HG03159 (cell line): ENCODE measurements at regions not wholly inside any gene's neighbourhood (a gene's known extent, or its start where the extent isn't known, plus 50 kb on each side); places are given as distances from the start of the nearest gene placed in this dataset.

ENCODE experiments used
- ATAC-seq: cut with Tn5 transposase; IDR thresholded peaks from one replicate; pipeline ENCODE4 v1.9.1; 2021; ENCODE audit warnings: mild to moderate bottlenecking, moderate library complexity; ENCODE audit not compliant: unreplicated experiment

DNA sequence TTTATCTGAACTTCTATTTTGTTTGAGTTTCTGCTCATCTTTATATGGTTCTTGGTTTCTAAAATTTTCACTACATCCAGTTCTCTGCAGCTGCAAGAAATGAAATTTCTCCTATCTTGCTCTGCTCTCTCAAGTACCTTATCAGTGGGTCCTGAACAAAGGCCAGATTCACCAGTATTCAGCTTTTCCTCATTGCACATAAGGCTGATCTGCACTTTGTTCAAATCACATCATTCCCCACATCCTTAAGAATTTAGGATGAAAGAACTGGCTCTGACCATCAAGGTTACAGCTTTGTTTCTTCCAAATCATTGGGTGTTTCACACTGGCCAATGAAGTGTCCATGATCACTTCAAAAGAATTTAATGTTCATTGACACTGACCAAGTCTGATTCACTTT is 211.4 kb downstream of the GRIN2B start:
- ATAC-seq: no peak

DNA sequence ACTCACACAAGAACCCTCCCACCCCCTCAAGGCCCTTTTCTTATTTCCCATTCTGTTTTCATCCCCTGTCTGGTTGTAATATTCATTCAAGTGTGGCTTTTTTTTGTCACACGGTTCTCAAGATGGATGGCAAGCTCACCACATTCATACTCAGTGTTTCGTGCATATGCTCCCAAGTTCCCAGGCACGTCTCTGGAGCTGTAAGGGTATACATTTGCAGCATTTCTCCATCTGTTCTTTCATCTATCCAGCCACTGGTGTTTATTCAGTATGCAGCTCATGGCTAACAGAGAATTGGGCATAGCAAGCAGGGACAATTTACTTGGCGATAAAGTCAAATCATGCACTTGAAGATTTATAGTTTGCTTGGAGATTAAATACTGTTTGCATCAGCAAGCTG is 212.1 kb downstream of the GRIN2B start:
- no peak for ATAC-seq

- no peak for ATAC-seq
These were observed 216.7 kb downstream of the GRIN2B start for GRCh38 chr12:13764748-13765147.

DNA sequence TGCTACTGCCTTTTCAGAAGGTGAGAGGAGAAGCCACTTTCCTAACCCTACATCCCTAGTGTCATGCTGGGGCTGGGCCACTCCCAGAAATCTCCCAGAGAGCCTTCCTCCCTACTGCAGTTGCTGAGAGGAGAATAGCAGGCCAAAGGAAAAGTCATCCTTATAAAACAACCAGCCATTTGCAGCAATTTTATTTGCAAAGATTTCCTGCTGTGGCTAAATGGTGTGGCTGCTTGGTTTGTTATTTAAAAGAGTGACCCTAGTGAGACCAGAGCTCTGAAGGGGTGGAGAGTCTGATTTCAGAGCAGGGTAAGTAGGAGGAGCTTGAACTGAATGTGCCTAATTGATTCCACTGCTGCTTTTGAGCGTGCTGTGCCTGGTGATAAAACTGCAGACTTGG is 232.0 kb downstream of the GRIN2B start:
- ATAC-seq: no peak

- no peak for ATAC-seq
These were observed 236.1 kb downstream of the GRIN2B start for GRCh38 chr12:13745111-13745860.

DNA sequence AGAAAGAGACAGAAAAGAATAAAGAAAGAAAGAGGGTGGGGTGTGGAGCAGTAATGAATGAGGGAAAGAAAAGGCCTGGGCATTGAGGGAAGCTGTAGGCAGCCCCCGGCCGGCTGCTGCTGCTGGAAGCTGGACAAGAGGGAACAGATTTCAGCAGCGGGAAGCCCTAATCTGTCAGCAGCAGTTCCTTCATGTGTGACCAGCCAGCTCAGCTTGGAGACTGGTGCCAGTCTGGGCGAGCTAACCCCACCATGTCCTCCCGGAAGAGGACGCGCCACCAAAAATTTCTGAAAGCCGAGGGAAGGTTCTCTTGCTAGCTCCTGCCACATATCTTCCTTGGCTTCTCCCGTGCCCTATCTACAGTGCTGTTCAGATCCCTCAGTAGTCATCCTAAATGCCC is 236.8 kb downstream of the GRIN2B start:
- ATAC-seq: no peak

GRCh38 chr12:13740149-13740545 is 241.3 kb downstream of the GRIN2B start:
- no peak for ATAC-seq

- ATAC-seq: no peak
These were observed 245.7 kb downstream of the GRIN2B start for GRCh38 chr12:13735734-13736133.

DNA sequence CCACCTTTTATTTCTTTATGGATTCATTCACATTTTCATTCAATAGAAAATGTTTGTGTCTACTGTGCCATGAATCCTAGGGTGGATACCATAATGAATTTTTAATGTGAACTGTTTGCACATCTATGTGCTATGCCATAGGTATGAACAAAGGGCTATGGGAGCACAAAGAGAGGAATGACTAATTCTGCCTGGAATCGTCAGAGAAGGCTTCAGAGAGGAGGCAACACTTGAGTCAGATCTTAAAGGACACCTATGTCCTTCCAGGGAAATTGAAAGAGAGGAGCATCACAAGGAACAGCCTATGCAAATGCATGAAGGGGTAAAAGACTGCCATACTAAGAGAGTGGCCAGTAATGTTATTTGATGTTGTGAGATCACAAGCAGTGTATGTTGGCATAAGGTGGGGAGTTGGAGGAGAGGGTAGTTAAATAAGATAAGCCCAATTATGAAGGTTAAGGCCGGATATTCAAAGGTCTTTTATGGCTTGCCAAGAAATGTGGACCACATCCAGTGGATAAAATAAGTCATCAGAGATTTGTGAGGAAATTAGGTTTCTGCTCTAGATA is 246.7 kb downstream of the GRIN2B start:
- no peak for ATAC-seq

DNA sequence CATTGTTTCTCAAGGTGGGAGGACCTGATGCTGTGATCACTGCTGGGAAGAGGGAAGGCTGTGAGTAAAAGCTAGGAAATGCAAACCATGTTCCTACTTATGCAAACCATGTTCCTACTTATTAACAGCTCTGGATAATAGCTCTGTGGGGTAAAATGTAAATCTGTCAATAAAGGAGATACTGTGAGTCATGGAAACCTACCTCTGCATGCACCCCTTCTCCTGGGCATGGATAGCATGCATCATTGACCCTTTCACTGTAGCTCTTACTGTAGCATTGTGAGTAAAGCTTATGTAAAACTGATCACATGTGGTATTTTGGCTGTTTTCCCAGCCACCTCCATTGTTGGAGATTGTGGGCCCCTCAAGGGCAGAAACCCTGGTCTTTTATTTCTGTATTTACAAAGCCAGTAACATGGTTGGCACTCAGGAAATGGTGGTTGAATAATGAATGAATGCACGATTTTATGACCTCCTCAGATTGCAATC is 253.7 kb downstream of the GRIN2B start:
- ATAC-seq: no peak

GRCh38 chr12:13725049-13725448 is 256.4 kb downstream of the GRIN2B start:
- ATAC-seq: no peak

- ATAC-seq: no peak
These were observed 257.3 kb downstream of the GRIN2B start for GRCh38 chr12:13724136-13724535.

DNA sequence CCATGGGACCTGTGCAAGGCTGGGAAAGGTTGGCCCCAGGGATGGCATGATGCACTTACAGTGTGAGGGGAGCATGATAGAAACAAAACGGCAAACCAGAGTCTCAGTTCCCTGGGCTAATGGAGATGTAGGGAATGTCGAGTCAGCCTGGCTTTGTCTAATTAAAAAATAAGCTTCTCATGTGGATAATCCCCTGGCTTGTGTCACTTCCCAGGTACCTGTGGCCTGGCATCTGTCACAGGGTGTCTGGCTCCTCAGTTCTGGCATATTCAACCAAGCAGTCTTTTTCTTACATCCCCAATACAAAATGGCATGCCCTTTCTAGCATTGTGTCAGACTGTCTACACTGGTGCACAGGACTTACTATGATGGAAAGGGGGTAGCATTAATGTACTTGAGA is 261.4 kb downstream of the GRIN2B start:
- ATAC-seq: no peak

- no peak for ATAC-seq
These were observed 263.1 kb downstream of the GRIN2B start for GRCh38 chr12:13718271-13718670.

DNA sequence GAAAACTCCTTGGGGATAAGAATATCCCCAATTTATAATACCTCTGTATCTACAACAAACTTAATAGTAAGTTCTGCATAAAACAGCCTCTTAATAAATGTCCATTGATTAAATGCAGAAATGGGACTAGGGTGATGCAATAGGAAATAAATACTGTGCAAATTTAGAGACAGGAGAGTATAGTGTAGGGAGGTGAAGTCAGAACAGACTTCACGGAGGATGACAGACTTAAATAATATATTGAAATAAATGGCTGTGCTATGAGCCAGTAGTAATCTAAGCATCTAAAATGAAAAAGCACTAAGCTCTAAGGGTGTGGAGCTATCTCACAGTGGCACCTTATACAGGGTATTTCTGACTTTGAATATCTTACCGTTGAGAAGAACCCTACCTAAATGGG is 265.3 kb downstream of the GRIN2B start:
- no peak for ATAC-seq

DNA sequence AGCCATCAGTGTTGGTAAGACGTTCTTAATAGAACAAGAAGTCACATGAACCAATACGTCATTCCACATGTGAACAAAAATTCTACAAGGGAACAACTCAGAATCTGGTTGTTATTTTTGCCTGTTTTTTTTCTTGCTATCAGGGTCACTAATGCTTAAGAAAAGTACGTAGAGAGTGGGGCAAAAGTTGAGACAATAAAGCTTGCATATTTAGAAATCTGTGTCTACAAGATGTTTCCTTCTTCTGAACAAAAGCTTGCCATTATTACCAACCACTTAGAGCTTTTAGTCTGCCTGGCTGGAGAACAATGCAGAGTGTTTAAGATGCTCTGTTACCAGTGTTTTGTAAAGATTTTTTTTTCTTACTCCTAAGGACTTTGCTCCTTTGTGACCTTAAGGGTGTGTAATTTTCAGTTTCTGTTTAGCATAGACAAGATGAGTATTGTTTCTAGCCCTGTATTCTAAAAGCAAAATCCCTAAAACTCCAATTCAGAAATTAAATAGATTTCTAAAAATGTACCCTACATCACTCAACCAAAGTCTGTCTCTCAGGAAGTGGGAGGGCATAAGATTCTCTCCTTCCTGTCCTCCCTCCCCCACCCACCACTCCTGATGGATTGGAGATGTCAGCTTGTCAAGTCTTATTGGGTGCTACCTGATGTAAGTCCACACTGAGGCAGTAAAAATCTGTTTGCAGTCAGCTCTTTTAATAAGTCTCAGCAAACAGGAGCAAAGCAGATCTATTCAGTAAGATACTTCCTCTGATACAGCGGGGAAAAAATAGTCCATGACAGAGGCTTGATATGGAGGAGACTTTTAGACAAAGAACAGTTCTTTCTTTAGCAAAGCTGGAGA is 267.6 kb downstream of the GRIN2B start:
- ATAC-seq: no peak

GRCh38 chr12:13707829-13708228 is 273.6 kb downstream of the GRIN2B start:
- no peak for ATAC-seq

GRCh38 chr12:13702381-13702780 is 279.0 kb downstream of the GRIN2B start:
- ATAC-seq: no peak

DNA sequence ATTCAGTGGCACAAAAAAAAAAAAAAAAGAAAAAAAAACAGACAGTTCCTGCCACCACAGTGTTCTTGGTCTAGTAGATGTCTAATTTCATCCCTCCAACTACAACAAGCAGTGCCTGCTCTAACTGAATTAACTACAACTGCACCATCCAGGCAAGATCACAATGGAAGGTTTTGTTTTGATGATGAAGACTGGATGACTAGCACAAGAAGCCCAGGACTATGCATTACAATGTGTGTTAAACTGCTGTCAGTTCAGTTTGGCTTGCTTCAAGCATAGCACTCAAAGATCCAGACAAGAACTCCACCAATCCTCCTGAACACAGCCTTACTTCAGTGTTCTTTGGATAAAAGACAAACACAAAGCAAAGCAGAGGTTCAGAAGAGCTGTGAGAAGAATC is 279.9 kb downstream of the GRIN2B start:
- ATAC-seq: no peak

DNA sequence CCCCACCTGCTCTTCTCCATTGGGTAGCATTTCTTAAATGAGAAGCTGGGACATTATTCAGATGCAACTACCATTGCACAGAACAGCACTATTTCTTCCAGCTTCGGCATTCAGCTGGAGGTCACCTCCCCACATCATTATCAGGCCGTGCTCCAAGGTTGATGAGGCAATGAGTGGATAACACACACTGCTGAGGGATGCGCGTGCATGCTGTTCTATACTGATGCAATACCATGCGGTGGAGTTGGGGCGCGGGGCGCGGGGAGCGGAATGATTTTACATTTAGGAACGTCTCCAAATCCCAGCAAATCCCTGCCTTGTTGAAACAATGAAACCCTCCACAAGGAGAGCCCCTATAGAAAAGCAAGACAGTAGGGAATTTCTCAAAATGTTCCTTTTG is 283.4 kb downstream of the GRIN2B start:
- ATAC-seq: no peak

- no peak for ATAC-seq
These were observed 285.6 kb downstream of the GRIN2B start for GRCh38 chr12:13695781-13696180.

DNA sequence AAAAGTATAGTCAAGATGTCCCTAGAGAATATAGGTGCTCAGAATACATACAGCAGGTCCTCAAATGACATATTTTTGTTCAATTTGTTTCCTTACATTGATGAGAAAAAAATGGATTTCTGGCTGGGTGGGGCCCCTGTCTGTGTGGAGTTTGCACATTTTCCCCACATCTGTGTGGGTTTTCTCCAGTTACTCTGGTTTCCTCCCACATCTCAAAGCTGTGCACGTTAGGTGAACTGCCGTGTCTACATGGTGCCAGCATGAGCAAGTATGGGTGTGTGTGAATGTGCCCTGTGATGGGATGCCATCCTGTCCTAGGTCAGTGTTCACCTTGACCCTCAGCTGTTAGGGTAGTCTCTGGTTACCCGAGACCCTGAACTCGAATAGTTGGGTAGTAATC is 289.1 kb downstream of the GRIN2B start:
- ATAC-seq: no peak
